ENCODE measurements at regions not wholly inside any gene's neighbourhood (a gene's known extent, or its start where the extent isn't known, plus 50 kb on each side); places are given as distances from the start of the nearest gene placed in this dataset.
"Not testable (repeated sequence)": the region's sequence is repeated elsewhere in the genome, so short reads cannot be mapped to it uniquely, and the experiment has no call there.

DNA sequence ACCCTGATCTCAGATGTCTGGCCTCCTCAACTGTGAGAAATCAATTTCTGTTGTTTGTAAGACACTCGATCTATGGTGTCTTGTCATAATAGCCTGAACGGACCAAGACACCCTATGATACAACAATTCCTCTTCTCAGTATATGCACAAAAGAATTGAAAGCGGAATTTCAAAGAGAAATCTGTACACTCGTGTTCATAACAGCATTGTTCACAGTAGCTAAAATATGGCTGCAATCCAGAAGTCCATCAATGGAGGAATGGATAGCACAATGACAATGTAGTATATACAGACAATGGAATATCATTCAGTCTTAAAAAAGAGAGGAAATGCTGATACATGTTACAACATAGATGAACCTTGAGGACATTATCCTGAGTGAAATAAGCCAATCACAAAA, 354.6 kb downstream of the SFMBT2 start:
- Histone ChIP-seq H3K4me3 (no peak overlapping the region), H3K9me3 (no peaks in the 10 kb centered on the region), H3K27ac (no peak overlapping the region), H3K27me3 (no peaks in the 10 kb centered on the region), H3K36me3 (no peaks in the 10 kb centered on the region), H3K4me1 (no peaks in the 10 kb centered on the region)
- no peak for DNase-seq (ENCODE audit: low spot score in 2 of 2)
- TF ChIP-seq CTCF (IDR thresholded peaks at IDR 0.05), result no peak
- intact Hi-C loops (cut with DNase I), result no loop called here

DNA sequence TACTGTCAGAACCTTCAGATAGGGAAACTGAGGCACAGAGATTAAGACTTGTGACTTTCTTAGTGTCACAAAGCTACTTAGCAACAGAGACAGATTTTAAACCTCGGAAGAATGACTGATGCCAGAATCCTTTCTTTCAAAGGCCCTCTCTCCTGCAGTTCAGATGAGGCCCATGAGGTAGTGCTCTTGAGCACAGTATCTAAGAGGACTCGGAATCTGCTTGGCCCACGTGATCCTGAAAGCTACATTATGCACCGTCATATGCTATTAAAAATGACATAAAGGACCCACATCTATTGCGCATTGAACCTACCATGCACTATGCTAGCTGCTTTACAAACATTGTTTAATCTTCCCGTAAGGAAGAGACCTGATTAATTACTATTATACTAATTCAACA, 355.9 kb downstream of the SFMBT2 start:
- no peaks in the 10 kb centered on the region for H3K9me3 ChIP-seq
- H3K27ac ChIP-seq, result no peak overlapping the region
- no peaks in the 10 kb centered on the region for H3K36me3 ChIP-seq
- no peaks in the 10 kb centered on the region for H3K4me1 ChIP-seq
- no peak overlapping the region for H3K4me3 ChIP-seq
- intact Hi-C loops (cut with DNase I), result no loop called here
- no peak for DNase-seq (ENCODE audit: low spot score in 2 of 2)
- no peaks in the 10 kb centered on the region for H3K27me3 ChIP-seq
- no peak for TF ChIP-seq CTCF (IDR thresholded peaks at IDR 0.05)

GRCh38 chr10:7053195-7053594, 357.6 kb downstream of the SFMBT2 start:
- no peaks in the 10 kb centered on the region for H3K27me3 ChIP-seq
- intact Hi-C loops (cut with DNase I), result no loop called here
- H3K27ac ChIP-seq, result no peak overlapping the region
- no peaks in the 10 kb centered on the region for H3K9me3 ChIP-seq
- TF ChIP-seq CTCF (IDR thresholded peaks at IDR 0.05), result no peak
- no peaks in the 10 kb centered on the region for H3K36me3 ChIP-seq
- H3K4me3 ChIP-seq, result no peak overlapping the region
- no peaks in the 10 kb centered on the region for H3K4me1 ChIP-seq
- DNase-seq (ENCODE audit: low spot score in 2 of 2), result no peak

- H3K27ac ChIP-seq; H3K36me3 ChIP-seq; H3K4me1 ChIP-seq; intact Hi-C loops (cut with DNase I); DNase-seq (ENCODE audit: low spot score in 2 of 2); H3K4me3 ChIP-seq; H3K9me3 ChIP-seq; H3K27me3 ChIP-seq: not testable (repeated sequence)
These were observed 360.8 kb downstream of the SFMBT2 start for GRCh38 chr10:7050024-7050423.

GRCh38 chr10:7048061-7048460, 362.8 kb downstream of the SFMBT2 start:
- H3K36me3 ChIP-seq, result no peaks in the 10 kb centered on the region
- H3K4me1 ChIP-seq, result no peaks in the 10 kb centered on the region
- H3K27ac ChIP-seq, result no peak overlapping the region
- intact Hi-C loops (cut with DNase I), result no loop called here
- H3K27me3 ChIP-seq, result no peaks in the 10 kb centered on the region
- DNase-seq (ENCODE audit: low spot score in 2 of 2), result no peak
- no peak overlapping the region for H3K4me3 ChIP-seq
- no peaks in the 10 kb centered on the region for H3K9me3 ChIP-seq
- TF ChIP-seq CTCF (IDR thresholded peaks at IDR 0.05), result no peak

GRCh38 chr10:7046615-7047014, 364.2 kb downstream of the SFMBT2 start:
- DNase-seq (ENCODE audit: low spot score in 2 of 2), result no peak
- no peaks in the 10 kb centered on the region for H3K36me3 ChIP-seq
- no peaks in the 10 kb centered on the region for H3K4me1 ChIP-seq
- intact Hi-C loops (cut with DNase I), result no loop called here
- H3K27me3 ChIP-seq, result no peaks in the 10 kb centered on the region
- no peaks in the 10 kb centered on the region for H3K9me3 ChIP-seq
- no peak for TF ChIP-seq CTCF (IDR thresholded peaks at IDR 0.05)
- H3K4me3 ChIP-seq, result no peak overlapping the region
- no peak overlapping the region for H3K27ac ChIP-seq
